ENCODE measurements at regions not wholly inside any gene's neighbourhood (a gene's known extent, or its start where the extent isn't known, plus 50 kb on each side); places are given as distances from the start of the nearest gene placed in this dataset.
"Not testable (repeated sequence)": the region's sequence is repeated elsewhere in the genome, so short reads cannot be mapped to it uniquely, and the experiment has no call there.

DNA sequence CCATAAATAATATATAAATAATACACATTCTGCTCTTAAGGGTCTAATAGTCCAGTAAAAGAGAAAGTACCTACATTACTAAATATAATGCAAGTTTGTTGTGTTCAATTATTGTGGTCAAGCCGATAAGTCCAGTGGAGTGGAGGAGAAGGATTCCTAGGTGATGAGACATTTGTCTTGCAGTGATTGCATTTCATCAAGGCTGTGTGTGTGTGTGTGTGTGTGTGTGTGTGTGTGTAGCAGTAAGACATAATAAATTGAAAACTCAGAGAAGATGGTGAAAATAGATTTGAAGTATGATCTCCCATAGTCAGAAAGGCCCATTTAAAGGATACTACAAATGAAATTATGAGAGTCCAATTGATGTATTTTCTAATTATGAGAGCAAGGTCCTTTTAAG lies 192.5 kb upstream of the SEMA3C start:
- no peak for FAIRE-seq

DNA sequence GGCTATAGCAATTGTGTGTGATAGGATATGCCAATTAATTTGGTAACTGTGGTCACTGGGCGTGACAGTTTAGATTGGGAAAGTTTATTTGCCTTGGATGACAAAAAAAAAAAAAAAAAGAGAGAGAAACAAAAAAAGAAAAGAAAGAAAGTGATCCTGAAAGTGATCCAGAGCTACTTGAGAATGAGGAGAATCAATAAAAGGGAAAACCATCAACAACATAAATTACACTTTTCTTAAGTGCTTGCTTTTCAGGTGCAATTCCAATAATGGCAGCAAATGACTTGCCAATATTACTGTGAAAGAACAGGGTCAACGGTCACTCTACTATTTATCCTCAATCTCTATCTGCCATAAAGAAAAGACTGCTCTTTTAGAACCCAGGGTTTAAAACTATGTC lies 191.8 kb upstream of the SEMA3C start:
- no peak for FAIRE-seq

- FAIRE-seq = no peak
These were observed 179.4 kb upstream of the SEMA3C start for GRCh38 chr7:81098213-81098612.

- FAIRE-seq = no peak
These were observed 176.1 kb upstream of the SEMA3C start for GRCh38 chr7:81094952-81095351.

- no peak for FAIRE-seq
These were observed 162.8 kb upstream of the SEMA3C start for GRCh38 chr7:81081616-81082015.

DNA sequence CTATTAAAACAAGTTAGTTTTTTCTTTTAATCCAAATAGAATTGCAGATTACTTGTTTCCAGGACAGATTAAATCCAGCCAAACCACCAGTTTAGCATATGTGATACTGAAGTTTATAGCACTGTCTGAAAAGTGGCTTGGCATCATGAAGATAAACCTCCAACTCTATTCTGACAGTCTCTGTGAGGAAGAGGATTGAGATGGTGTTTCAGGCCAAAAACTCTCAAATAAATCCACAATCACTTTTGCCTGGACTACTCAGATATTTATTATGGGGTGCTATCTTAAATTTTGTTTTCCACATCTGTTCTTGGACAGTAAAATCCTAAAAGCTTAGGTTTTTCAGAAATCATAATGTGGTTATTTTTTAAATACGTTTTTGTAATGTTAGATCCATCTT lies 161.7 kb upstream of the SEMA3C start:
- FAIRE-seq = no peak

- no peak for FAIRE-seq
These were observed 160.9 kb upstream of the SEMA3C start for GRCh38 chr7:81079746-81080145.

DNA sequence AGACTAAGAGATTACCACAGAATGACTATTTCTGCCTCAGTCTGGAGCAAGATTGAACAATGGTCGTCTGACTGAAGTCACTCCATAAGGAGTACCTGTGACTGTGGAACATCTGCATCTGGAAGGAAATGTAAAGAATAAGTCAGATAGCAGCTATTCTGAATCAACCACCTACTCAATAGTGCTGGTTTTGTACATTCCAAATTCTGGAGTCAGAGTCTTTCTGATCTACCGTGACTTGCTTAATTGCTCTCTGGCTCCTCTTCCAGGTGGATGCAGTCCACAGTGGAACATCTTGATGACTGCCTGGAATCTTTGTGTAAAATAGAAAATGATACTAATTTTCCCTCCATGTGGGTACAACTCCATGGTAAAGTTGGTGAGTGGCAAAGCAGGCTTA lies 156.3 kb upstream of the SEMA3C start:
- FAIRE-seq = no peak

GRCh38 chr7:81074406-81074805 lies 155.6 kb upstream of the SEMA3C start:
- no peak for FAIRE-seq

- no peak for FAIRE-seq
These were observed 155.0 kb upstream of the SEMA3C start for GRCh38 chr7:81073931-81074251.

DNA sequence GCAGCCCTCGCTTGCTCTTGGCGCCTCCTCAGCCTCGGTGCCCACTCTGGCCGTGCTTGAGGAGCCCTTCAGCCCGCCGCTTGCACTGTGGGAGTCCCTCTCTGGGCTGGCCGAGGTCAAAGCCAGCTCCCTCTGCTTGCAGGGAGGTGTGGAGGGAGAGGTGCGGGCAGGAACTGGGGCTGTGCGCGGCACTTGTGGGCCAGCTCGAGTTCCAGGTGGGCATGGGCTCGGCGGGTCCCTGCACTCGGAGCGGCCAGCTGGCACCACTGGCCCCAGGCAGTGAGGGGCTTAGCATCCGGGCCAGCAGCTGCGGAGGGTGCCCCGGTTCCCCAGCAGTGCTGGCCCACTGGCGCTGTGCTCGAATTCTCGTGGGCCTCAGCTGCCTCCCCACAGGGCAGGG lies 152.1 kb upstream of the SEMA3C start:
- no peak for FAIRE-seq

DNA sequence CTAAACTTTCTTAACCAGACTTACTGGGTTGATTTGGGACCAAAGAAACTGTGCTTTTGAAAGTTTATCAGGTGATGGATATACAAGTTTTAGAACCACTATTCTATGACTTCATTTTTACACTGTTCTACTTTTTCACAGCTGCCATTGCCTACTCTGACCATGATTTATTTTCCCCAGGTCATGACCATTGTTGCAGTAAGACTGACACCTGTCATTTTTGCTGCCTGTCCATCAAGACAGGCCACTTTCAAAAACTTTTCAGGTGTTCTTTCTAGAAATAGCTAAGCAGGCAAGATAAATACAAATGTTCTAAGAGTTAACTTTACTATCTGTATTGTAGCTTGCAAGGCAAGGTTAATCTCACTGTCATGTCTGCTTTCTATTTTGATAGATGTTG lies 147.9 kb upstream of the SEMA3C start:
- FAIRE-seq = no peak

- no peak for FAIRE-seq
These were observed 145.6 kb upstream of the SEMA3C start for GRCh38 chr7:81064426-81064825.

- FAIRE-seq = no peak
These were observed 143.9 kb upstream of the SEMA3C start for GRCh38 chr7:81062755-81063154.

- not testable (repeated sequence) for FAIRE-seq
These were observed 138.6 kb upstream of the SEMA3C start for GRCh38 chr7:81057469-81057868.

- FAIRE-seq = no peak
These were observed 134.8 kb upstream of the SEMA3C start for GRCh38 chr7:81053623-81054022.

DNA sequence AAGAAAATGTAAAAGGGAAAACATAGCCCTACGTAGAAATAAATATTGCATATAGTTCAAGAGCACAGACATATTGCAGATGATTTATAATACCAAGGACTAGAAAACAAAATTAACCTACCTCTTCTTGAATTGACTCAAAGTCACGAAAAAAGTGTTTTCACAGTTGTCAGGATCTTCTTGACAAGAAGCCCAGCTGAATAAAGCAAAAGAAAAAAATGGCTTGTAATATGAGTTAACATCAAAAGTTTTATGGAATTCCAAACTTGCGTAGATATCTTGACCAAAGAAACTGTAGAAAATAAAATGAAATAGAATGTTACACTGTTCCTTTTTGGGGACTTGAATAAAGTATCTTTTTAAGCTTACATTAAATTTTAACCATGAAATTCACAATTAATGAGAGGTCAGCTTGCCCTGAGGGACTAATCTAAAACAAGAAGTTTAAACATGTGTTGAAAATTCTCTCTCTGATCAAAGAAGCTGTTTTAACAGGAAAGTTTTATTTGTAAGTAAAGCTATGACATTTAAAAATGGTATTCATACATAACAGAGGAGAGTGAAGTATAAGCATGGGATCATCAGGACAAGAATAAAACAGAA lies 133.1 kb upstream of the SEMA3C start:
- FAIRE-seq = no peak

DNA sequence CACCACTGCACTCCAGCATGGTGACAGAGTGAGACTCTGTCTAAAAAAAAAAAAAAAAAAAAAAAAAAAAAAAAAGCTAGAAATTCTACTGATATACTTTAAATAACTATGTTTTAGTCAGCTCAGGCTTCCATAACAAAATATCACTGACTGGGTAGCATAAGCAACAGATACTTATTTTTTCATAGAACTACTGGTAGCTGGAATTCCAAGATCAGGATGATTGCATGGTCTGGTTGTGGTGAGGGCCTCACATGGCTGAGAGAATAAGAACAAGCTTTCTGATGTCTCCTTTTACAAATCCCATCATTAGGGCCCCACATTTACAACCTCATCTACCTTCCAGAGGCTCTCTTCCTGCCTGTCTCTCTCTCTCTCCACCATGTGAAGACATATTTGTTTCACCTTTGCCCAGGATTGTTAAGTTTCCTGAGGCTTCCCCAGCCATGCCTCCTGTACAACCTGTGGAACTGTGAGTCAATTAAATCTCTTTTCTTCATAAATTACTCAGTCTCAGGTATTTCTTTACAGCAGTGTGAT lies 126.7 kb upstream of the SEMA3C start:
- FAIRE-seq = no peak

GRCh38 chr7:81042646-81043045 lies 123.8 kb upstream of the SEMA3C start:
- not testable (repeated sequence) for FAIRE-seq

DNA sequence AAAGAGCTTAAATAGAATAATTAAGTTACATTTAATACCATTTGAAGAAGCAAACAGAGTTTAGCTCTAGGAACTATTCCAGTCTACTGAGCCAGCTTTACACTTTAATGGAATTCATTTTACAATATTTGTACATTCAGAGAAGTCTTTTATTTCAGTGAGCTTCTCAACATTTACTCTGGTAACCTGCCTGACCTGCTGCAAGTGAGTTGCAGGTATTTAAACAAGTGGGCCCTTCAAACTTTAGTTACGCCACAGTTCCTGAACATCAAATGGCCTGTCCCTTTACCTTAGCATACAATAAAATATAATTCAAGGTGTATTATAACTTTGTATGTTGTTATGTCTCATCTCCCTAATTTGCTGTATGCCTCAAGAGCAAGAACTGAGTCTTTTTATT lies 121.6 kb upstream of the SEMA3C start:
- FAIRE-seq = no peak

- no peak for FAIRE-seq
These were observed 118.0 kb upstream of the SEMA3C start for GRCh38 chr7:81036871-81037270.

GRCh38 chr7:81036057-81036456 lies 117.2 kb upstream of the SEMA3C start:
- no peak for FAIRE-seq

DNA sequence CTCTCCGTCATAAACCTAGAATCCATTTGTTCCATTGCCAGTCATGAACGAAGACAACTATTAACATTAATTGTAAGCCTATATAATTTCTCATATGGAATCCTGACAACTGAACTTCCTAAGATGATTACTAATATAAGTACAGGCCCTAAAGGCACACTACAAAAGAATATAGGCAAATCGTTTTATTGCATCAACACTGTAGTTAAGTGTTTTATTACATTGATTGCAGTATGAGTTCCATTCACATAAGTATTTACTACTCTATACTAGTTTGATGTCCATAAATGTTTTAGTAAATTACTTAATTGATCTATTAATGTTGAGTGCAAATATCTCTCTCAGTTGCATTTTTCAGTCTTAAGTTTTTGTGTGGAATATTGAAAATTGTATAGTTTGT lies 113.1 kb upstream of the SEMA3C start:
- no peak for FAIRE-seq

GRCh38 chr7:81031243-81031642 lies 112.4 kb upstream of the SEMA3C start:
- FAIRE-seq = no peak

DNA sequence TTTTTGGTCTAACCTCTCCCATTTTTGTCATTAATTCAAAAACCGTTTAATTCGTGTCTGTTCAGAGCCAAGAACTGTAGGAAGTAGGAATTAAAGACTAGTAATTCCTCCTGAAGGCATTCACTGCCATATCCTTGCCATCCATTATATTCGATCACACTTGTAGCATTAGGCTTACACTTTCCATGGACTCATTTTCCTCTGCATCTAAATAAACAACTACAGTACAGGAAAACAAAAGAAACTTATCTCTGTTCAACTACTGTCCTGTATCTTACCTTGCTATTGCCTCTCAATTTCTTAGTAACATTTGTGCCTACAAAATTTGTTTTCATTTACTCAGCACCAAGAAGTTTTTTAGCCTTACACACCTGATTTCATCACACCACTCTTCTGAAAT lies 111.6 kb upstream of the SEMA3C start:
- no peak for FAIRE-seq

- FAIRE-seq = no peak
These were observed 110.7 kb upstream of the SEMA3C start for GRCh38 chr7:81029511-81029910.
